ENCODE measurements at regions not wholly inside any gene's neighbourhood (a gene's known extent, or its start where the extent isn't known, plus 50 kb on each side); places are given as distances from the start of the nearest gene placed in this dataset.

GRCh38 chr2:66901344-66901743 is 466.4 kb downstream of the MEIS1 start:
- Mint-ChIP-seq H3K27me3 (ENCODE audit: insufficient read depth, unreplicated experiment) (no peaks in the 10 kb centered on the region), H3K4me3 (ENCODE audit: unreplicated experiment) (no peak overlapping the region), H3K36me3 (ENCODE audit: insufficient read depth, unreplicated experiment) (no peaks in the 10 kb centered on the region), H3K9me3 (ENCODE audit: unreplicated experiment) (no peaks in the 10 kb centered on the region), H3K4me1 (ENCODE audit: insufficient read depth, unreplicated experiment) (peaks cover 8% of the 10 kb centered on the region), H3K27ac (ENCODE audit: low read depth, unreplicated experiment) (no peak overlapping the region)
- BruUV-seq (replicated peaks), result no TSS peak
- ChIA-PET POLR2A (interaction anchor here (0.6 kb wide), 1 partner anchor 687 kb away, joined by 3 read pairs; no protein-coding TSS in a partner anchor), CTCF (no interaction called here)
- TF ChIP-seq CTCF (IDR thresholded peaks at IDR 0.05; ENCODE audit: unreplicated experiment), result no peak
- intact Hi-C loops (cut with micrococcal nuclease), result no loop called here
- DNase-seq (ENCODE audit: unreplicated experiment), result no peak

- CTCF ChIA-PET, result no interaction called here
- POLR2A ChIA-PET, result no interaction called here
- Mint-ChIP-seq H3K9me3 (ENCODE audit: unreplicated experiment) (no peaks in the 10 kb centered on the region), H3K4me1 (ENCODE audit: insufficient read depth, unreplicated experiment) (no peaks in the 10 kb centered on the region), H3K36me3 (ENCODE audit: insufficient read depth, unreplicated experiment) (no peaks in the 10 kb centered on the region), H3K27ac (ENCODE audit: low read depth, unreplicated experiment) (no peak overlapping the region), H3K27me3 (ENCODE audit: insufficient read depth, unreplicated experiment) (no peaks in the 10 kb centered on the region), H3K4me3 (ENCODE audit: unreplicated experiment) (no peak overlapping the region)
- BruUV-seq (replicated peaks), result no TSS peak
- no peak for TF ChIP-seq CTCF (IDR thresholded peaks at IDR 0.05; ENCODE audit: unreplicated experiment)
- DNase-seq (ENCODE audit: unreplicated experiment), result no peak
- intact Hi-C loops (cut with micrococcal nuclease), result no loop called here
Measured at GRCh38 chr2:66903183-66903582, 468.3 kb downstream of the MEIS1 start.

DNA sequence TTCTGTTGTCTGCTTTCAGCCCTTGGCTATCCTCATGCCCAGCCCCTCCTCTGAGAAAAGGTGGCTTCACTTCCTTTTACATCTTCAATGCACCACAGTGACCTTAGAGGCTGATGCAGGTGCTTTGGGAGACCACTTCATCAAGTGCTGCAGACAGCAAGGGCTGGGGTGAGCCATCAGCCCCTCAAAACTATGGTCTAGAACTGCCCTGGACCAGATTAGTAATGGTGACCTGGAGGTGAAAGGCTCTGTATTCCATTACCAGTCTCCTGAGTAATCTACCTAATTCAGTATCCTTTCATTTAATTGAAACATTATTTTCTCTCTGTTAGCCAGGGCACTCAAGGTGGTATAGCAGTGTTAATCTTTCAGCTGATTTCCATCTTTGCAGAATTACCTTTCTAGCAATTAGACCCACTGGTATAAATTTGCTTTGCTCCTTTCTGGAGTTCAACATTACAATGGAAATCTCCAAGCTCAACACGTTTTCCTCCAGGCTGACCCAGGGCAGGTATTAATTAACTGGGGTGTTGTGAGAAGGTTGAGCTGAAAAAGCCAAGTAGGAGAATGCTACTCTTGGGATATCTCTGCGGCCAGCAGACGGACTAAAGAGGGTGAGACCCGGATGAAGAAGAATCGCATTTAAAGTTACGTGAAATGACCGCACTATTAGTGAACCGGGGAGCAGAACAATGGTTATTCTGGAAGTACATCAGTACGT is 469.0 kb downstream of the MEIS1 start:
- no peak for TF ChIP-seq CTCF (IDR thresholded peaks at IDR 0.05; ENCODE audit: unreplicated experiment)
- DNase-seq (ENCODE audit: unreplicated experiment), result no peak
- intact Hi-C loops (cut with micrococcal nuclease), result no loop called here
- H3K4me1 Mint-ChIP-seq (ENCODE audit: insufficient read depth, unreplicated experiment), result no peaks in the 10 kb centered on the region
- ChIA-PET CTCF (no interaction called here), POLR2A (no interaction called here)
- no peak overlapping the region for H3K4me3 Mint-ChIP-seq (ENCODE audit: unreplicated experiment)
- no peaks in the 10 kb centered on the region for H3K27me3 Mint-ChIP-seq (ENCODE audit: insufficient read depth, unreplicated experiment)
- no peaks in the 10 kb centered on the region for H3K36me3 Mint-ChIP-seq (ENCODE audit: insufficient read depth, unreplicated experiment)
- H3K9me3 Mint-ChIP-seq (ENCODE audit: unreplicated experiment), result no peaks in the 10 kb centered on the region
- H3K27ac Mint-ChIP-seq (ENCODE audit: low read depth, unreplicated experiment), result no peak overlapping the region
- no TSS peak for BruUV-seq (replicated peaks)

DNA sequence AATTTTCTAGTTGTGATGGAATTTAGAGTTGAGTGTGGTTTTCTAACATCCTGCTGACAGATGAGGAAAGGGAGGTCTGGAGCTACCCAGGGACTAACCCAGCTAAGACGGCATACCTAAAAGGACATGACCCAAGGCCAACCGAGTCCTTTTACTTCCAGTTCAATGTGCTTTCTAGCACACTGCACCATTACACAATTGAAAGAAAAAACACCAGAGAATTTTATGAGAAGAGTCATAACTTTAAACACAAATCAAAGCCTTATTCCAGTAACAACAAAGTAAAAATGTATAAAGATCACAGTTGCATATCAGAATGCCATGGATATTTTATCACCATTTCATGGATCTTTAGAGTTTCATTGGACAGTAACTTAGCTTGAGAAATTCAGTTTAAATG is 480.3 kb downstream of the MEIS1 start:
- TF ChIP-seq CTCF (IDR thresholded peaks at IDR 0.05; ENCODE audit: unreplicated experiment), result no peak
- ChIA-PET POLR2A (interaction anchor here (0.6 to 1.5 kb wide), 4 partner anchors 14 to 300 kb away, joined by 3 to 4 read pairs (median 3); no protein-coding TSS in a partner anchor), CTCF (interaction anchor here (0.7 to 0.9 kb wide), 2 partner anchors 392 to 1275 kb away, joined by 3 read pairs; no protein-coding TSS in a partner anchor)
- Mint-ChIP-seq H3K27me3 (ENCODE audit: insufficient read depth, unreplicated experiment) (no peaks in the 10 kb centered on the region), H3K9me3 (ENCODE audit: unreplicated experiment) (peaks cover 15% of the 10 kb centered on the region), H3K27ac (ENCODE audit: low read depth, unreplicated experiment) (no peak overlapping the region), H3K4me3 (ENCODE audit: unreplicated experiment) (no peak overlapping the region), H3K4me1 (ENCODE audit: insufficient read depth, unreplicated experiment) (peaks cover 7% of the 10 kb centered on the region), H3K36me3 (ENCODE audit: insufficient read depth, unreplicated experiment) (no peaks in the 10 kb centered on the region)
- intact Hi-C loops (cut with micrococcal nuclease), result no loop called here
- no peak for DNase-seq (ENCODE audit: unreplicated experiment)
- BruUV-seq (replicated peaks), result no TSS peak

Measured in MCF 10A (cell line).